GM19239 (cell line): ENCODE measurements at regions not wholly inside any gene's neighbourhood (a gene's known extent, or its start where the extent isn't known, plus 50 kb on each side); places are given as distances from the start of the nearest gene placed in this dataset.
"Not testable (repeated sequence)": the region's sequence is repeated elsewhere in the genome, so short reads cannot be mapped to it uniquely, and the experiment has no call there.

Experiments used
- DNase-seq: peaks from one replicate; pipeline ENCODE4 v3.0.0; 2011; ENCODE audit warnings: low spot score; ENCODE audit not compliant: insufficient read length
- FAIRE-seq: peaks from 2 replicates; lab custom pipeline; 2011; peaks lifted over from hg19 to GRCh38; lab: Jason Lieb, UNC

- FAIRE-seq, result no peak
- no peak for DNase-seq
Measured at GRCh38 chr6:100112855-100113508, 119.0 kb upstream of the MCHR2 start.

GRCh38 chr6:100105919-100106529, 112.0 kb upstream of the MCHR2 start:
- FAIRE-seq (peak; percentile 62), DNase-seq (no peak)

DNA sequence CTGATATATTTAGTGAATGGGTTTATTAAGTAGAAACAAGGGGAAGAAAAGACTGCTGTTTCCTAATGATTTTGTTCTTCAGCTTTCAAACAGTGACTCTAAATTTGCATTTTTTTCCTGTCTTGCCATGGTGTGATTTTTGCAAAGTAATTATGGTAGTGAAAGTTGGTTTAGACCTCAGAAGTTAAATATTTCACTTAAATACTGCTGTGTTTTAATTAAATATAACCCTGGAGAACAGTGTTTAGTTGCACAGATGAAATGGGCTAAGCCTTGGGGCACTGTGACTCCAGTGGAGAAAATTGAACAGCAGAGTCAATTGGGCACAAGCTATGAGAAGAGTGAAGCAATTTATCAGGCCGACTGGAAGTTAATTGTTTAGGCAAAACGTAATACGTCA, 111.1 kb upstream of the MCHR2 start:
- FAIRE-seq, result peak; percentile 64
- no peak for DNase-seq

GRCh38 chr6:100103931-100104330, 109.9 kb upstream of the MCHR2 start:
- DNase-seq, result no peak
- FAIRE-seq, result no peak

- FAIRE-seq, result peak; percentile 53
- DNase-seq, result no peak
Measured at GRCh38 chr6:100103194-100103593, 109.2 kb upstream of the MCHR2 start.

GRCh38 chr6:100101644-100102043, 107.6 kb upstream of the MCHR2 start:
- no peak for DNase-seq
- no peak for FAIRE-seq

DNA sequence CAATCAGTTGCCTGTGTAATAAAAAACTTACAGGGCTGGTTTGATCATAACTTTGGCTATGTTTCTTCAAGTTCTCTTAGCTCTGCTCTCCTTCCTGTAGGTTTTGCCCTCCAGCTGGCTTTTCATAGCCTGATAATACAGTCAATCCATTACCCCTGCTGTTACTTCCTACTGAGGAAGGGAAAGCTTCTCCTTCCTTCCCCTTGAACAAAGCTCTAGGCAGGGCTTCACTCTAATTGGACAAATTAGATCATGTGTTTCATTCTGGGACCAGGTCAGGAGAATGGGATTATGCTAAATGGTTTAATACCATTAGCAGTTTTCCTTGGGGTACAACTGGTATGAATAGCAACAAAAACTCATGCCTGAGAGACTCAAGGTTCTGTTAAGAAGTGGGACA, 106.8 kb upstream of the MCHR2 start:
- no peak for DNase-seq
- no peak for FAIRE-seq

- DNase-seq (no peak), FAIRE-seq (peak; percentile 11)
Measured at GRCh38 chr6:100099189-100100074, 105.4 kb upstream of the MCHR2 start.

DNA sequence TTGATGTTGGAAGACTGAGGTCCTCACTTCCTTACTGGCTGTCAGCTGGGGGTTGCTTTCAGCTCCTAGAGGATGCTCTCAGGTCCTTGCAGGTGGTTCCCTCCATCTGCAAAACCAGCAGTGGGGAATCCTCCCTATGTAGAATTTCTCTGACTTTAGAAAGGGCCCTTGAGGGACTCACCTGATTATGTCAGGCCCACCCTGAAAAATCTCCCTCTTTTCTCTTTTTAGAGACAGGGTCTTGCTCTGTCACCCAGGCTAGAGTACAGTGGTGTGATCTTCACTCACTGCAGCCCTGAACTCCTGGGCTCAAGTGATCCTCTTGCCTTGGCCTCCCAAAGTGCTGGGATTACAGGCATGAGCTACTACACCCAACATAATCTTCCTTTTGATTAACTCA, 102.9 kb upstream of the MCHR2 start:
- DNase-seq (no peak), FAIRE-seq (no peak)

- no peak for FAIRE-seq
- no peak for DNase-seq
Measured at GRCh38 chr6:100096341-100096740, 102.3 kb upstream of the MCHR2 start.

- FAIRE-seq, result no peak
- no peak for DNase-seq
Measured at GRCh38 chr6:100093405-100093804, 99.4 kb upstream of the MCHR2 start.

DNA sequence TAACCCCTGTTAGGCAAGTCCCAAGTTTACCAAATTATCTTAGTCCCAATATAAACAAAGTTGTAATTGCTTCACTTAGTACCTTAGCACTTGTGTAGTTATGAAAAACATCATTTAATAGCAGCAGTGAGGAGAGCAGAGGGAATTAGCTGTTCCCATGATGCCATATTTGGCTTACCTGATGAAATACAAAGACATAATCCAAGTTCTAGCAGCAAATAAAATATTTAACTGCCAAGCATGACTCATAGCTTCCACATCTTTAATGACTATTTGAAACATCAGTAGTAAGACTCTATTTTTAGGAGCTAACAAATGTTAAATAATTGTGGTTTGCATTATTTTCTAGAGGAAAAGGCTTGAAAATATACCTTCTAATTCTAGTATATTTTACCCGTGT, 94.0 kb upstream of the MCHR2 start:
- FAIRE-seq, result no peak
- no peak for DNase-seq

GRCh38 chr6:100084991-100085364, 91.0 kb upstream of the MCHR2 start:
- FAIRE-seq, result no peak
- no peak for DNase-seq

DNA sequence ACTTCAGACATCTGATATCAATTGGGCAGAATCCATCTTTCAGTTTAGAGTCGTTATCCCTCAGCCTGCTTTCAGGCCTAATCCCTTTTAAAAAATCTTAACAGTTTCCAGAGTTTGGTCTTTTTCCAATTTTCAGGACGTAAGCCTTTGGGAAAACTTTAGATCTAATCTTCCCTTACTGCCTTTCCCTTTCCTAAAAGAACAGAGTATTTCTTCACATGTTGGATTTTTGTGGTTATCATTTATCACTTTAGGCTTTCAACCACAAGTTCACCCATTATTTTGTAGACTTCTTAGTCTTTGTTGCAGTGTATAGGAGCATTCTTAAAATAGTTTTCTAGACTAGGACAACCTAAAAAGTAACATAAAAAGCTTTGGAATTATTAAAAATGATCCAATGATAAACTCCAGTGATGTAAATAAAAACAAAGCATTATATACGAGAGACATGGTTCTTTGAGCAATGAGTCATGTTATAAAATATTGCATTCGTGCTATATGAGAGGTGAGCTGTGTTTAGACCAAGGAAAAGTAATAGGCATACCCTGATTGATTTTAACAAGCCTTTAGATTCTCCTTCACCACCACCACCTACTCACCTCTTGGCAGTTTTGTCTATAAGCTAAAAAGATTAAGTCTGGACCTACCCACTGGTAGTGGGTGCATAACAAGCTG, 90.4 kb upstream of the MCHR2 start:
- FAIRE-seq, result no peak
- no peak for DNase-seq

- DNase-seq (no peak), FAIRE-seq (no peak)
Measured at GRCh38 chr6:100078509-100078908, 84.5 kb upstream of the MCHR2 start.

- FAIRE-seq (no peak), DNase-seq (no peak)
Measured at GRCh38 chr6:100065348-100065747, 71.3 kb upstream of the MCHR2 start.

DNA sequence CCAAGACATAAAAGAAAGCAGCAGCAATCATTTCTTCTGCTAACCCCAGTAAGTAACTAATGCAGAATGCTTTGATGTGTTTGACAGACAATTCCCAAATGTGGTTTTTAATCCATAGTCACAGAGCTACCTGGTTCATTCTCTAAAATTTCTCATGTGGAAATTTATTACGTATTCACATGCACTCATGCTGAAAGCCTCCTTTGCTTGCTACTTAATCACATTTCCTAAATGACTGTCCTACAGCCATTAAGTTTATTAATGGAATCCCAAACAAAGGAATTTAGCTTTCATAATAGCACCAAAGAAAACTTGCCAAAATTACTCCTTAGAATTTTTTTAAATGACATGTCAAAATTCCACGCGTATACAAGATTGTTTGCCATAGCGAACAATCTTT, 68.6 kb upstream of the MCHR2 start:
- no peak for DNase-seq
- FAIRE-seq, result no peak

GRCh38 chr6:100057941-100058340, 63.9 kb upstream of the MCHR2 start:
- DNase-seq (no peak), FAIRE-seq (no peak)

DNA sequence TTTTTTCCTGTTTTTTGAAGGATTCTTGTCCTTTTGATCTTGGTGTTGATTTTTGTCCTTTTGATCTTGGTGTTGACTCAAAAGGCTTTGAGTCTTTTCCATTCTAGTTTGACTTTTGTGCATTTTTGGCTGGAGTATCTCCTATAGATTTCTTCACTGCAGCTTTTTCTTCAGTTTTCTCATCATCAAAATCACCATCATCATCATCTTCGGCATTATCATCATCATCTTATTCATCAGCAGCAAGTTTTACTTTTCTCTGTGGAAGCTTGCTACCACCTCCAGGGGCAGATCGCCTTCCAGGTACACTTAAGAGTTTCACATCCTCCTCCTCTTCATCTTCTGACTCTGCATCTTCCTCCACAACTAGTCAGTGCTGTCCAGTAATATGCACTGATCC, 56.5 kb upstream of the MCHR2 start:
- no peak for DNase-seq

DNA sequence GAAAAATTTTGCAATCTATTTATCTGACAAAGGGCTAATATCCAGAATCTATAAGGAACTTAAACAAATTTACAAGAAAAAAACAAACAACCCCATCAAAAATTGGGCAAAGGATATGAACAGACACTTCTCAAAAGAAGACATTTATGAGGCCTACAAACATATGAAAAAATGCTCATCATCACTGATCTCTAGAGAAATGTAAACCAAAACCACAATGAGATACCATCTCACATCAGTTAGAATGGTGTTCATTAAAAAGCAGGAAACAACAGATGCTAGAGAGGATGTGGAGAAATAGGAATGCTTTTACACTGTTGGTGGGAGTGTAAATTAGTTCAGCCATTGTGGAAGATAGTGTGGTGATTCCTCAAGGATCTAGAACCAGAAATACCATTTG, 49.9 kb upstream of the MCHR2 start:
- not testable (repeated sequence) for DNase-seq, FAIRE-seq

More for the DNA sequence above, 56.5 kb upstream of the MCHR2 start:
- FAIRE-seq, result no peak
